Suprapubic skin (tissue), 4 donors: ENCODE measurements at regions not wholly inside any gene's neighbourhood (a gene's known extent, or its start where the extent isn't known, plus 50 kb on each side); places are given as distances from the start of the nearest gene placed in this dataset.

Source experiments
- DNase-seq, 2 donors: peaks; one replicate each; pipeline ENCODE4 v3.0.0-alpha.2; 2019; ENCODE audit warnings: low spot score in 2 of 2
- H3K27ac ChIP-seq: fragments of 200-600 bp; sonication (generic); one replicate; pipeline ENCODE4 v1.5.1; 2019
- H3K27me3 ChIP-seq: fragments of 200-600 bp; sonication (generic); one replicate; pipeline ENCODE4 v1.5.1; 2019
- H3K36me3 ChIP-seq: fragments of 200-600 bp; sonication (generic); one replicate; pipeline ENCODE4 v1.5.1; 2019
- H3K4me1 ChIP-seq: fragments of 200-600 bp; sonication (generic); one replicate; pipeline ENCODE4 v1.5.1; 2019
- H3K4me3 ChIP-seq: fragments of 200-600 bp; sonication (generic); one replicate; pipeline ENCODE4 v1.5.1; 2019; ENCODE audit warnings: mild to moderate bottlenecking
- H3K9me3 ChIP-seq: fragments of 200-600 bp; sonication (generic); one replicate; pipeline ENCODE4 v1.5.1; 2019
- EP300 ChIP-seq: sonication (generic); formaldehyde crosslinking; IDR thresholded peaks from one replicate; pipeline ENCODE4 v1.6.1; 2017; ENCODE audit warnings: antibody characterized with exemption
- POLR2A ChIP-seq, 2 donors: fragments of 450-650 bp; IDR thresholded peaks; one replicate each; pipeline ENCODE4 v1.6.1; 2017; ENCODE audit warnings: antibody characterized with exemption in 2 of 2, mild to moderate bottlenecking in 2 of 2, moderate library complexity in 2 of 2
- POLR2AphosphoS5 ChIP-seq, 3 donors: sonication (generic); formaldehyde crosslinking; IDR thresholded peaks; one replicate each; pipeline ENCODE4 v1.6.1; 2017; ENCODE audit warnings: antibody characterized with exemption in 3 of 3
- WGBS: methylation state at CpG from one replicate; pipeline ENCODE4 v1.1.5; 2018; 5-methylcytosine and 5-hydroxymethylcytosine counted together
- TF ChIP-seq, protein P1 (sequence below), 2 donors: fragments of 200-600 bp in 1 of 2; fragments of 450-650 bp in 1 of 2; sonication (generic) in 1 of 2; IDR thresholded peaks; one replicate each; pipeline ENCODE4 v1.5.1; 2016 to 2019; ENCODE audit warnings: antibody characterized with exemption in 2 of 2, mild to moderate bottlenecking in 1 of 2, moderate library complexity in 1 of 2

- TF ChIP-seq POLR2AphosphoS5 (IDR thresholded peaks at IDR 0.05), result peak in 1 of 3 donors; percentile 5
- TF ChIP-seq EP300, result no peak
- TF ChIP-seq POLR2A (IDR thresholded peaks at IDR 0.05), result no peak
- WGBS, result 39% methylated on average over 9 of the region's 9 CpGs
- Histone ChIP-seq H3K4me1 (peaks cover 52% of the 10 kb centered on the region), H3K27me3 (no peaks in the 10 kb centered on the region), H3K4me3 (no peak overlapping the region), H3K36me3 (no peaks in the 10 kb centered on the region), H3K27ac (peak overlapping the region; percentile 84), H3K9me3 (no peaks in the 10 kb centered on the region)
- no peak for DNase-seq
Observed at GRCh38 chr2:109702250-109702985, 88.3 kb downstream of the SOWAHC start.

GRCh38 chr2:109703077-109703476 is 88.9 kb downstream of the SOWAHC start:
- Histone ChIP-seq H3K4me3 (no peak overlapping the region), H3K27me3 (no peaks in the 10 kb centered on the region), H3K27ac (peak overlapping the region; percentile 84), H3K36me3 (no peaks in the 10 kb centered on the region), H3K9me3 (no peaks in the 10 kb centered on the region), H3K4me1 (peaks cover 59% of the 10 kb centered on the region)
- WGBS, result 42% methylated on average over 7 of the region's 7 CpGs
- DNase-seq, result no peak
- TF ChIP-seq, protein P1, sequence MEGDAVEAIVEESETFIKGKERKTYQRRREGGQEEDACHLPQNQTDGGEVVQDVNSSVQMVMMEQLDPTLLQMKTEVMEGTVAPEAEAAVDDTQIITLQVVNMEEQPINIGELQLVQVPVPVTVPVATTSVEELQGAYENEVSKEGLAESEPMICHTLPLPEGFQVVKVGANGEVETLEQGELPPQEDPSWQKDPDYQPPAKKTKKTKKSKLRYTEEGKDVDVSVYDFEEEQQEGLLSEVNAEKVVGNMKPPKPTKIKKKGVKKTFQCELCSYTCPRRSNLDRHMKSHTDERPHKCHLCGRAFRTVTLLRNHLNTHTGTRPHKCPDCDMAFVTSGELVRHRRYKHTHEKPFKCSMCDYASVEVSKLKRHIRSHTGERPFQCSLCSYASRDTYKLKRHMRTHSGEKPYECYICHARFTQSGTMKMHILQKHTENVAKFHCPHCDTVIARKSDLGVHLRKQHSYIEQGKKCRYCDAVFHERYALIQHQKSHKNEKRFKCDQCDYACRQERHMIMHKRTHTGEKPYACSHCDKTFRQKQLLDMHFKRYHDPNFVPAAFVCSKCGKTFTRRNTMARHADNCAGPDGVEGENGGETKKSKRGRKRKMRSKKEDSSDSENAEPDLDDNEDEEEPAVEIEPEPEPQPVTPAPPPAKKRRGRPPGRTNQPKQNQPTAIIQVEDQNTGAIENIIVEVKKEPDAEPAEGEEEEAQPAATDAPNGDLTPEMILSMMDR (IDR thresholded peaks at IDR 0.05), result no peak
- TF ChIP-seq EP300 (no peak), POLR2AphosphoS5 (IDR thresholded peaks at IDR 0.05) (no peak), POLR2A (IDR thresholded peaks at IDR 0.05) (no peak)

DNA sequence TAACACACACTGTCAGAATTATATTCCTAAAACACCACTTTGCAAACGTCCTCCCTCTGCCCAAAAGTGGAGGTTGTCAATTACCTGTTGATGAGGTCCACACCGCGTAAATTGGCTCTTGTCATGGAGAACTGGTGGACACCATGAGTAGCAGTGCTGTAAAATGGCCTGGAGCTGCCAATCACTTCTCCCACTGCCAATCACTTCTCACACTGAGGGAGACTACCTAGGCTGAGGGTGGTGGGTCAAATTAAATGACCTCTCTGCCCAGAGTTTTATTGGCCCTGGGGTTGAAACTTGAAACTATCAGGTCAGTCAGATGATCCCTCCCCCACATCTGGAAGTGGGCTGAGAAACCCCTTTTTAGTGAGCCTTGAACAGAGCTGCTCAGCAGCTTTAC is 89.6 kb downstream of the SOWAHC start:
- no peak for DNase-seq

DNA sequence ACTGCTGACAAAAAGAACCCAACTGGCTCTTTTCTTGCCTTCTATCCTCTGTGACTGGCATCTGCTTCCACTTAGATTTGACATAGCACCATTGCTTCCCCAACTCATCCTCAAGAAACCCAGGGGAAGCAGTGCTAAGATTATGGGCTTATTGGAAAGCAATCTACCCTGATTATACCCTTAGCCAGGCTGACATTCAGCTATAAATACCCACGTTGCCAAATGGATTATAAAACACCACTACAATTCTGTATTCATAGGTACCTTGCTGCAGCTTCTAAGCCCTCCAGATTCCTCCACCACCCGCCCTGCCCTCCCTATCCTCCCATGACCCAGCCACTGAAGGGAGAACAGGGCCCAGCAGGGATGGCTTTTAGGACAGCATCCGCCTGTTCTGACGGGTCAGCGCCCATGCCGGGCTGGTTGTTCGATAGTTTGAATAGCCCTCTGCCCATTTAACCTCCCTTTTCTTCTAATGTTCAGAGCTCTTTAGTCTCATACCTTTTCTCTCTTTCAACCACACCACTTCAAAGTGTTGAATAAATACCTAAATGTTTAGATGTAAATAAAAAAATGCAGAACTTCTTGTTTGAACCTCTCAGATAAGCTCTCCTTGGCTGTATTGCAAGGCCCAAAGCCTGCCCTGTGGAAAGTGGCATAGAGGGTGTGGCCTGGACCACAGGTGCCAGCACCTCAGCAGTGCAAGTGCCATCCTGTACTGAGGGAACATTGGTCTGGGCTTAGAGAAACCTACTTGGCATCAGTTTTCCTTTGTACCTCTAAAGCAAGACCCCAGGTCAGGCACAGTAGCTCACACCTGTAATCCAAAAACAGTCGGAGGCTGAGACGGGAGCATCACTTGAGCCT is 86.6 kb upstream of the RGPD5 start:
- H3K36me3 ChIP-seq, result no peaks in the 10 kb centered on the region
- H3K4me1 ChIP-seq, result peaks cover 35% of the 10 kb centered on the region
- WGBS, result 58% methylated on average over 9 of the region's 9 CpGs
- no peak overlapping the region for H3K27ac ChIP-seq
- TF ChIP-seq POLR2A (IDR thresholded peaks at IDR 0.05) (no peak), EP300 (no peak), POLR2AphosphoS5 (IDR thresholded peaks at IDR 0.05) (no peak)
- TF ChIP-seq, protein P1 (IDR thresholded peaks at IDR 0.05), result no peak
- H3K4me3 ChIP-seq, result no peak overlapping the region
- DNase-seq, result no peak
- H3K27me3 ChIP-seq, result no peaks in the 10 kb centered on the region
- no peaks in the 10 kb centered on the region for H3K9me3 ChIP-seq

More for the DNA sequence above, 89.6 kb downstream of the SOWAHC start:
- peak overlapping the region; percentile 84 for H3K27ac ChIP-seq
- no peak for TF ChIP-seq EP300
- TF ChIP-seq, protein P1 (IDR thresholded peaks at IDR 0.05), result no peak
- TF ChIP-seq POLR2A (IDR thresholded peaks at IDR 0.05), result no peak
- TF ChIP-seq POLR2AphosphoS5 (IDR thresholded peaks at IDR 0.05), result no peak
- H3K4me1 ChIP-seq, result peaks cover 58% of the 10 kb centered on the region
- H3K9me3 ChIP-seq, result no peaks in the 10 kb centered on the region
- no peaks in the 10 kb centered on the region for H3K27me3 ChIP-seq
- H3K4me3 ChIP-seq, result no peak overlapping the region
- H3K36me3 ChIP-seq, result no peaks in the 10 kb centered on the region
- 80% methylated on average over 3 of the region's 3 CpGs for WGBS

- H3K36me3 ChIP-seq, result no peaks in the 10 kb centered on the region
- peak; percentile 40 to 48 for DNase-seq
- peaks cover 24% of the 10 kb centered on the region for H3K4me1 ChIP-seq
- no peak overlapping the region for H3K27ac ChIP-seq
- no peak overlapping the region for H3K4me3 ChIP-seq
- 91% methylated on average over 7 of the region's 7 CpGs for WGBS
- TF ChIP-seq EP300 (no peak), POLR2AphosphoS5 (IDR thresholded peaks at IDR 0.05) (no peak), POLR2A (IDR thresholded peaks at IDR 0.05) (no peak)
- TF ChIP-seq, protein P1 (IDR thresholded peaks at IDR 0.05), result no peak
- H3K27me3 ChIP-seq, result no peaks in the 10 kb centered on the region
- H3K9me3 ChIP-seq, result no peaks in the 10 kb centered on the region
Observed at GRCh38 chr2:109710505-109711229, 83.4 kb upstream of the RGPD5 start.
